ENCODE measurements at regions not wholly inside any gene's neighbourhood (a gene's known extent, or its start where the extent isn't known, plus 50 kb on each side); places are given as distances from the start of the nearest gene placed in this dataset.

- Histone ChIP-seq H3K4me3 (no peak overlapping the region), H3K27me3 (no peaks in the 10 kb centered on the region), H3K27ac (no peak overlapping the region), H3K36me3 (no peaks in the 10 kb centered on the region), H3K9me3 (no peaks in the 10 kb centered on the region), H3K4me1 (no peaks in the 10 kb centered on the region)
- no peak for ATAC-seq
- 70% methylated on average over 1 of the region's 1 CpG for whole genome bisulfite sequencing (ENCODE audit: insufficient coverage, low coverage, low lambda C conversion rate, missing lambda C conversion rate)
- intact Hi-C loops (cut with DNase I) = no loop called here
- TF ChIP-seq POLR2A (IDR thresholded peaks at IDR 0.05) = no peak
- TF ChIP-seq CTCF (IDR thresholded peaks at IDR 0.05) = no peak
- no peak for DNase-seq
These were observed 71.4 kb upstream of the MOCS2 start for GRCh38 chr5:53180991-53181390.

- intact Hi-C loops (cut with DNase I) = no loop called here
- Histone ChIP-seq H3K4me3 (no peak overlapping the region), H3K27ac (no peak overlapping the region), H3K9me3 (no peaks in the 10 kb centered on the region), H3K4me1 (no peaks in the 10 kb centered on the region), H3K27me3 (no peaks in the 10 kb centered on the region), H3K36me3 (no peaks in the 10 kb centered on the region)
- no peak for DNase-seq
- no peak for ATAC-seq
- WGBS (ENCODE audit: insufficient coverage, low coverage, low lambda C conversion rate, missing lambda C conversion rate) = 77% methylated on average over 2 of the region's 2 CpGs
- no peak for TF ChIP-seq POLR2A (IDR thresholded peaks at IDR 0.05)
- TF ChIP-seq CTCF (IDR thresholded peaks at IDR 0.05) = no peak
These were observed 74.3 kb upstream of the MOCS2 start for GRCh38 chr5:53183880-53184279.

GRCh38 chr5:53191548-53192165, 82.1 kb upstream of the MOCS2 start:
- intact Hi-C loops (cut with DNase I) = no loop called here
- Histone ChIP-seq H3K4me1 (no peaks in the 10 kb centered on the region), H3K4me3 (no peak overlapping the region), H3K27me3 (no peaks in the 10 kb centered on the region), H3K36me3 (no peaks in the 10 kb centered on the region), H3K27ac (no peak overlapping the region), H3K9me3 (no peaks in the 10 kb centered on the region)
- TF ChIP-seq CTCF (IDR thresholded peaks at IDR 0.05) (no peak), POLR2A (IDR thresholded peaks at IDR 0.05) (no peak)
- DNase-seq (no peak), ATAC-seq (no peak)
- 57% methylated on average over 3 of the region's 4 CpGs for WGBS (ENCODE audit: insufficient coverage, low coverage, low lambda C conversion rate, missing lambda C conversion rate)

GRCh38 chr5:53194086-53194485, 84.5 kb upstream of the MOCS2 start:
- intact Hi-C loops (cut with DNase I) = no loop called here
- TF ChIP-seq CTCF (IDR thresholded peaks at IDR 0.05) (no peak), POLR2A (IDR thresholded peaks at IDR 0.05) (no peak)
- Histone ChIP-seq H3K9me3 (no peaks in the 10 kb centered on the region), H3K27me3 (no peaks in the 10 kb centered on the region), H3K4me3 (no peak overlapping the region), H3K4me1 (no peaks in the 10 kb centered on the region), H3K27ac (no peak overlapping the region), H3K36me3 (no peaks in the 10 kb centered on the region)
- no peak for DNase-seq
- 46% methylated on average over 2 of the region's 2 CpGs for WGBS (ENCODE audit: insufficient coverage, low coverage, low lambda C conversion rate, missing lambda C conversion rate)
- ATAC-seq = no peak

GRCh38 chr5:53199882-53200281, 90.3 kb upstream of the MOCS2 start:
- intact Hi-C loops (cut with DNase I) = no loop called here
- no peaks in the 10 kb centered on the region for H3K36me3 ChIP-seq
- H3K4me1 ChIP-seq = no peaks in the 10 kb centered on the region
- DNase-seq (no peak), ATAC-seq (no peak)
- no peaks in the 10 kb centered on the region for H3K9me3 ChIP-seq
- H3K4me3 ChIP-seq = no peak overlapping the region
- no peak for TF ChIP-seq CTCF (IDR thresholded peaks at IDR 0.05)
- TF ChIP-seq POLR2A (IDR thresholded peaks at IDR 0.05) = no peak
- no peak overlapping the region for H3K27ac ChIP-seq
- H3K27me3 ChIP-seq = no peaks in the 10 kb centered on the region

Measured in right lobe of liver (tissue), 6 donors.